MM.1S (cell line): ENCODE measurements at regions not wholly inside any gene's neighbourhood (a gene's known extent, or its start where the extent isn't known, plus 50 kb on each side); places are given as distances from the start of the nearest gene placed in this dataset.

Source experiments
- DNase-seq: peaks from one replicate; pipeline ENCODE4 v3.0.0-alpha.2; 2015
- H2AFZ ChIP-seq: fragments of 300-600 bp; sonication (generic); 2 replicates; pipeline ENCODE4 v1.6.0; 2016; ENCODE audit warnings: antibody characterized with exemption, low read length
- H3F3A ChIP-seq: fragments of 300-600 bp; sonication (generic); 2 replicates; pipeline ENCODE4 v1.6.1; 2016; ENCODE audit warnings: mild to moderate bottlenecking, antibody characterized with exemption, low read length, moderate library complexity, mixed read lengths; ENCODE audit not compliant: insufficient read depth
- H3K27ac ChIP-seq: fragments of 300-600 bp; sonication (generic); 2 replicates; pipeline ENCODE4 v1.5.1; 2016; ENCODE audit warnings: mild to moderate bottlenecking, low read length
- H3K27me3 ChIP-seq: fragments of 300-600 bp; sonication (generic); replicated peaks from 2 replicates; pipeline ENCODE4 v1.6.0; 2016; ENCODE audit warnings: low read length; ENCODE audit not compliant: insufficient read depth
- H3K36me3 ChIP-seq: fragments of 300-600 bp; sonication (generic); replicated peaks from 2 replicates; pipeline ENCODE4 v1.6.1; 2016; ENCODE audit warnings: mild to moderate bottlenecking, low read length, mixed read lengths; ENCODE audit not compliant: insufficient read depth
- H3K4me1 ChIP-seq: fragments of 300-600 bp; sonication (generic); 2 replicates; pipeline ENCODE4 v1.6.1; 2016; ENCODE audit warnings: low read length, mixed read lengths
- H3K4me2 ChIP-seq: fragments of 300-600 bp; sonication (generic); 2 replicates; pipeline ENCODE4 v1.6.0; 2016; ENCODE audit warnings: low read depth, low read length
- H3K4me3 ChIP-seq: fragments of 300-600 bp; sonication (generic); 2 replicates; pipeline ENCODE4 v1.5.1; 2016; ENCODE audit warnings: low read length, mixed read lengths
- H3K79me2 ChIP-seq: fragments of 300-600 bp; sonication (generic); 2 replicates; pipeline ENCODE4 v1.6.1; 2016; ENCODE audit warnings: mixed run types, low read length, mixed read lengths
- H3K9ac ChIP-seq: fragments of 300-600 bp; sonication (generic); 2 replicates; pipeline ENCODE4 v1.6.1; 2016; ENCODE audit warnings: low read length, mixed read lengths
- H3K9me2 ChIP-seq: fragments of 300-600 bp; sonication (generic); replicated peaks from 2 replicates; pipeline ENCODE4 v1.6.1; 2016; ENCODE audit warnings: mild to moderate bottlenecking, low read length, mixed read lengths; ENCODE audit not compliant: insufficient read depth
- H3K9me3 ChIP-seq: fragments of 300-600 bp; sonication (generic); replicated peaks from 2 replicates; pipeline ENCODE4 v1.6.1; 2016; ENCODE audit warnings: mild to moderate bottlenecking, low read length, mixed read lengths; ENCODE audit not compliant: insufficient read depth
- H4K20me1 ChIP-seq: fragments of 300-600 bp; sonication (generic); 2 replicates; pipeline ENCODE4 v1.6.1; 2016; ENCODE audit warnings: mild to moderate bottlenecking, low read length, moderate library complexity, mixed read lengths; ENCODE audit not compliant: insufficient read depth
- EZH2 ChIP-seq: fragments of 300-600 bp; sonication (generic); optimal IDR thresholded peaks from 2 replicates; pipeline ENCODE3; 2017; ENCODE audit warnings: low read depth, mild to moderate bottlenecking, antibody characterized with exemption, low read length, mixed read lengths
- EZH2phosphoT487 ChIP-seq: fragments of 300-600 bp; sonication (generic); IDR thresholded peaks from 2 replicates; pipeline ENCODE4 v1.6.1; 2018; ENCODE audit warnings: antibody characterized with exemption, low read length
- TF ChIP-seq, protein P1 (sequence below): fragments of 300-600 bp; sonication (generic); IDR thresholded peaks from 2 replicates; pipeline ENCODE4 v1.5.1; 2016; ENCODE audit warnings: antibody characterized with exemption, low read length, mixed read lengths

DNA sequence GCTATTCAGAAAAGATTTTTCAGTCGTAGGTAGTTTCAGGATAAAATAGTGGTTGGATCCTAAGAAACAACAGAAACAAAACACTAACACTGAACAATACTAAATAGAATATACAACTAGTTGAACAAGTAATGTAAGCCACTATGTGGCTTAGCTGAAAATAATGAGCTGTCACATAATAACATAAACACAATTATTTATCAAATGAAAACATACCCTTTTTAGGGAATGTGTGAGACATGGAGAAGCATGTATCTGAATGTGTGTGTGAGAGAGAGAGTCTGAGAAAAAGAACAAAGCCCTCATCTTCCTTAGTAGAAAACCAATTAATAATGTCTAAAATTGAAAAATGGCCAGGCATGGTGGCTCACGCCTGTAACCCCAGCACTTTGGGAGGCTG is 122.6 kb upstream of the LOC128125822 start:
- no peaks in the 10 kb centered on the region for H3K36me3 ChIP-seq
- H3K9me2 ChIP-seq, result no peaks in the 10 kb centered on the region
- no peak overlapping the region for H3K4me3 ChIP-seq
- H3K4me1 ChIP-seq, result no peaks in the 10 kb centered on the region
- H3K79me2 ChIP-seq, result no peaks in the 10 kb centered on the region
- TF ChIP-seq EZH2phosphoT487 (no peak), EZH2 (no peak)
- TF ChIP-seq, protein P1, sequence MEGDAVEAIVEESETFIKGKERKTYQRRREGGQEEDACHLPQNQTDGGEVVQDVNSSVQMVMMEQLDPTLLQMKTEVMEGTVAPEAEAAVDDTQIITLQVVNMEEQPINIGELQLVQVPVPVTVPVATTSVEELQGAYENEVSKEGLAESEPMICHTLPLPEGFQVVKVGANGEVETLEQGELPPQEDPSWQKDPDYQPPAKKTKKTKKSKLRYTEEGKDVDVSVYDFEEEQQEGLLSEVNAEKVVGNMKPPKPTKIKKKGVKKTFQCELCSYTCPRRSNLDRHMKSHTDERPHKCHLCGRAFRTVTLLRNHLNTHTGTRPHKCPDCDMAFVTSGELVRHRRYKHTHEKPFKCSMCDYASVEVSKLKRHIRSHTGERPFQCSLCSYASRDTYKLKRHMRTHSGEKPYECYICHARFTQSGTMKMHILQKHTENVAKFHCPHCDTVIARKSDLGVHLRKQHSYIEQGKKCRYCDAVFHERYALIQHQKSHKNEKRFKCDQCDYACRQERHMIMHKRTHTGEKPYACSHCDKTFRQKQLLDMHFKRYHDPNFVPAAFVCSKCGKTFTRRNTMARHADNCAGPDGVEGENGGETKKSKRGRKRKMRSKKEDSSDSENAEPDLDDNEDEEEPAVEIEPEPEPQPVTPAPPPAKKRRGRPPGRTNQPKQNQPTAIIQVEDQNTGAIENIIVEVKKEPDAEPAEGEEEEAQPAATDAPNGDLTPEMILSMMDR, result no peak
- H3K27ac ChIP-seq, result no peak overlapping the region
- no peaks in the 10 kb centered on the region for H3F3A ChIP-seq
- no peak overlapping the region for H3K4me2 ChIP-seq
- no peak for DNase-seq
- no peaks in the 10 kb centered on the region for H3K27me3 ChIP-seq
- no peaks in the 10 kb centered on the region for H4K20me1 ChIP-seq
- H3K9me3 ChIP-seq, result no peaks in the 10 kb centered on the region
- no peak overlapping the region for H3K9ac ChIP-seq
- no peak overlapping the region for H2AFZ ChIP-seq

DNA sequence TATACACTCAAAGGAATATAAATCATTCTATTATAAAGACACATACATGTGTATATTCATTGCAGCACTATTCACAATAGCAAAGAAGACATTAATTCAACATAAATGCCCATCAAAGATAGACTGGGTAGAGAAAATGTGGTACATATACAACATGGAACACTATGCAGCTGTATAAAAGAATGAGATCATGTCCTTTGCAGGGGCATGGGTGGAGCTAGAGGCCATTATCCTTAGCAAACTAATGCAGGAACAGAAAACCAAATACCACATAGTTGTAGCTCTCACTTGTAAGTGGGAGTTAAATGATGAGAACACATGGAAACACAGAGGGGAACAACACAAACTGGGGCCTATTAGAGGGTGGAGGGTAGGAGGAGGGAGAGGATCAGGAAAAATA is 121.0 kb upstream of the LOC128125822 start:
- no peaks in the 10 kb centered on the region for H4K20me1 ChIP-seq
- no peaks in the 10 kb centered on the region for H3K4me1 ChIP-seq

DNA sequence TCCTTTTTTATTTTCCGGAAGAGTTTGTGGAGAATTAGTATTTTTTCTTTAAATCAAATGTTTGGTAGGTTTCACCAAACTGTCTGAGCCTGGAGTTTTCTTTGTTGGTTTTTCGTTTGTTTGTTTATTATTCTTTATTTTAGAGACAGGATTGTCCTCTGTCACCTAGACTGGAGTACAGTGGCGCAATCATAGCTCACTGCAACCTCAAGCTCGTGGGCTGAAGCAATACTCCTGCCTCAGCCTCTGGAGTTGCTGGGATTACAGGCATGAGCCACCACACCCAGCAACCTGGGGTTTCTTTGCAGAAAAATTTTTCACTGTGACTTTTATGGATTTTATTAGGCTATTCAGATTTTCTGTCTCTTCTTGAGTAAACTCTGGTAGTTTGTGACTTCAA is 120.2 kb upstream of the LOC128125822 start:
- no peak for DNase-seq
- H3K4me3 ChIP-seq, result no peak overlapping the region
- H3K9me2 ChIP-seq, result no peaks in the 10 kb centered on the region
- no peaks in the 10 kb centered on the region for H3K9me3 ChIP-seq
- H3K9ac ChIP-seq, result no peak overlapping the region
- no peaks in the 10 kb centered on the region for H3F3A ChIP-seq
- no peak overlapping the region for H3K27ac ChIP-seq
- H3K27me3 ChIP-seq, result no peaks in the 10 kb centered on the region
- TF ChIP-seq EZH2phosphoT487, result no peak
- no peak for TF ChIP-seq EZH2
- TF ChIP-seq, protein P1, result no peak
- H2AFZ ChIP-seq, result no peak overlapping the region
- H3K4me1 ChIP-seq, result no peaks in the 10 kb centered on the region
- H3K4me2 ChIP-seq, result no peak overlapping the region
- no peaks in the 10 kb centered on the region for H3K79me2 ChIP-seq
- H4K20me1 ChIP-seq, result no peaks in the 10 kb centered on the region
- H3K36me3 ChIP-seq, result no peaks in the 10 kb centered on the region

More for the DNA sequence above, 121.0 kb upstream of the LOC128125822 start:
- Histone ChIP-seq H3K9me2 (no peaks in the 10 kb centered on the region), H3K4me3 (no peak overlapping the region), H2AFZ (no peak overlapping the region), H3F3A (no peaks in the 10 kb centered on the region), H3K27ac (no peak overlapping the region), H3K9ac (no peak overlapping the region), H3K9me3 (no peaks in the 10 kb centered on the region), H3K4me2 (no peak overlapping the region), H3K36me3 (no peaks in the 10 kb centered on the region), H3K27me3 (no peaks in the 10 kb centered on the region), H3K79me2 (no peaks in the 10 kb centered on the region)
- TF ChIP-seq, protein P1, result no peak
- no peak for TF ChIP-seq EZH2
- no peak for TF ChIP-seq EZH2phosphoT487
- no peak for DNase-seq

DNA sequence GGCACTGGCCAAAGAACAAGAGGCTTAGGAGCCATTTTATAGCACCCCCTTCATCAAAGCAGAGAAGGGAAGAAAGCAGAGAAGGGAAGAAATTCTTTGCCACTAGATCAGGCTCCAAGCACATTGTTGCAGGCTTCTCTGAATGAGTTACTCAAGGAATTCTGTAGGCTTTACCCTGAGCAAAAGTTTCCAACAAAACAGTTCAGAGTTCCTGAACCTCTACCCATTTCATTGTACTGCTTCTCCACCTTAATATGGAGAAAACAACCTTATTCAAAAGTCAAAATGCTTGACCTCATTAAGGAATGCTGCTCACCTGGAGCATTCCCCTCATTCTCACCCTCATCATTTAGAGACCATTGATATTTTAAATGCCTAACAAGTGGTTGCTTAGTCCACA is 115.5 kb upstream of the LOC128125822 start:
- Histone ChIP-seq H3K4me2 (no peak overlapping the region), H3K4me1 (no peaks in the 10 kb centered on the region), H3K9ac (no peak overlapping the region), H3K27me3 (no peaks in the 10 kb centered on the region), H4K20me1 (no peaks in the 10 kb centered on the region), H3K9me3 (no peaks in the 10 kb centered on the region), H3K4me3 (no peak overlapping the region), H3K27ac (no peak overlapping the region), H3F3A (no peaks in the 10 kb centered on the region), H2AFZ (no peak overlapping the region), H3K36me3 (no peaks in the 10 kb centered on the region), H3K79me2 (no peaks in the 10 kb centered on the region), H3K9me2 (no peaks in the 10 kb centered on the region)
- TF ChIP-seq EZH2phosphoT487, result no peak
- TF ChIP-seq, protein P1, result no peak
- no peak for TF ChIP-seq EZH2
- DNase-seq, result no peak
